ENCODE measurements at regions not wholly inside any gene's neighbourhood (a gene's known extent, or its start where the extent isn't known, plus 50 kb on each side); places are given as distances from the start of the nearest gene placed in this dataset.

- TF ChIP-seq, protein P1, sequence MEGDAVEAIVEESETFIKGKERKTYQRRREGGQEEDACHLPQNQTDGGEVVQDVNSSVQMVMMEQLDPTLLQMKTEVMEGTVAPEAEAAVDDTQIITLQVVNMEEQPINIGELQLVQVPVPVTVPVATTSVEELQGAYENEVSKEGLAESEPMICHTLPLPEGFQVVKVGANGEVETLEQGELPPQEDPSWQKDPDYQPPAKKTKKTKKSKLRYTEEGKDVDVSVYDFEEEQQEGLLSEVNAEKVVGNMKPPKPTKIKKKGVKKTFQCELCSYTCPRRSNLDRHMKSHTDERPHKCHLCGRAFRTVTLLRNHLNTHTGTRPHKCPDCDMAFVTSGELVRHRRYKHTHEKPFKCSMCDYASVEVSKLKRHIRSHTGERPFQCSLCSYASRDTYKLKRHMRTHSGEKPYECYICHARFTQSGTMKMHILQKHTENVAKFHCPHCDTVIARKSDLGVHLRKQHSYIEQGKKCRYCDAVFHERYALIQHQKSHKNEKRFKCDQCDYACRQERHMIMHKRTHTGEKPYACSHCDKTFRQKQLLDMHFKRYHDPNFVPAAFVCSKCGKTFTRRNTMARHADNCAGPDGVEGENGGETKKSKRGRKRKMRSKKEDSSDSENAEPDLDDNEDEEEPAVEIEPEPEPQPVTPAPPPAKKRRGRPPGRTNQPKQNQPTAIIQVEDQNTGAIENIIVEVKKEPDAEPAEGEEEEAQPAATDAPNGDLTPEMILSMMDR (conservative IDR thresholded peaks at IDR 0.05; ENCODE audit: low read depth, low read length): no peak
- TF ChIP-seq POLR2A (IDR thresholded peaks at IDR 0.05; ENCODE audit: low read depth, low read length) (no peak), CEBPB (IDR thresholded peaks at IDR 0.05; ENCODE audit: low read depth, low read length) (no peak)
These were observed 144.9 kb downstream of the FHIP1A start for GRCh38 chr4:151553874-151554273.

Measured in IMR-90 (cell line).